Activated CD4-positive, alpha-beta T cell treated with anti-CD3 and anti-CD28 coated beads for 24 hours (primary cell): ENCODE measurements at regions not wholly inside any gene's neighbourhood (a gene's known extent, or its start where the extent isn't known, plus 50 kb on each side); places are given as distances from the start of the nearest gene placed in this dataset.

Experiments used
- DNase-seq, 2 donors: peaks; one replicate each; pipeline ENCODE4 v3.0.0-alpha.2; 2020; ENCODE audit warnings: low read depth in 2 of 2

- no peak for DNase-seq
Observed at GRCh38 chr2:76320716-76321115, 610.0 kb upstream of the GCFC2 start.

- DNase-seq = no peak
Observed at GRCh38 chr2:76318848-76319360, 608.2 kb upstream of the GCFC2 start.

DNA sequence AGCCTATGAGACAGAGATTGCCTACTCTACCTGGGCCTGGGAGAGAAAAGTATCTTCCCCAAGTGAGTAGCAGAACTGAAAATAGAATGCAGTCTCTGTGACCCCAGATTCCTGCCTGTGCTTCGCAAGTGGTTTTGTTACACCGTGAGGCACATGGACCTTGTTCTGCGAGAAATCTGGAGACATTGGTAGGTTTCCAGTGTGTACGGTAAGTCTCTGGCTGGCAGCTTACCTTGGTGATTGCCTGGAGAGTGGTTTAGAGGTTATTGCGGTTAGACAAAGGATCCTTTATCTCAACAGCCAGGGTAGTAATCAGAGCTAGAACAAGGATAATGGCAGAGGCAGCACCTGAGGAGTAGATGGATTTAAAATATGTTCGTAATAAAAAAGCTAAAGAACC is 606.0 kb upstream of the GCFC2 start:
- DNase-seq = no peak

GRCh38 chr2:76314271-76315020 is 603.7 kb upstream of the GCFC2 start:
- no peak for DNase-seq

DNA sequence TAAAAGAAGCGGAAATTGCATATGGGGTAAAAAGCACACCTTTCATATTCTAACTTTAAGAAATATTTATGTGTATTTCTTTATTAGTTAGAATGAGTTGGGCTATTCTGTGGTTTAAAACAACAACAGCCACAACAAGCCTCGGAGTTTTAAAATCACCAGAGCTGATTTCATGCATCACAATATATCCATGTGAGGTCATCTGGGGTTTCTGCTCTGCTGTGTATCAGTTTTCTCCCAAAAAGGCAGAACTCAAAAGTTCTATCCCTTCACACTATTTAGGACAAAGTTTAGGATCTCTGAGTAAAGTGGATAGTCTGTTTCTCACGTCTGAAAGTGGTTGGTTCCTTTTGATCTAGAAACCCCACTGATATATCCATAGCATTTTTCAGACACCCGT is 601.5 kb upstream of the GCFC2 start:
- no peak for DNase-seq

DNA sequence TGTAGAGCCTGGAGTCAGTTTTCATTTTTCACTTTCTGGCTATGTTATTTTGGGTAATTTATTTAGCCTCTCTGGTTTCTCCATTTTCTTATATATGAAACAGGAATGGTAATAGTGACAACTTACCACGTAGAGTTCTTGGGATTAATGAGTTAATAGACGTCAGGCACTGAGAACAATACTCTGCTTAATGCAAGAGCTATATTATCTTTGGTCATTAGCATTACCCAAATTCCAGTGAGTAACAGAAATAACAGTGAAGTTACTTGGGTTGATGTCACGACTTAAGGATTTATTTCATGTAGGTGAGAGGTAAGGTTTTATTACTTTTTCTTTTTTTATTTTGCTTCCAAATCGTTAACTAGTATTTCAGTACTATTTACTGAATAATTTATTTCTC is 601.0 kb upstream of the GCFC2 start:
- DNase-seq = no peak

GRCh38 chr2:76310894-76311633 is 600.3 kb upstream of the GCFC2 start:
- no peak for DNase-seq

- DNase-seq = no peak
Observed at GRCh38 chr2:76307495-76307894, 596.8 kb upstream of the GCFC2 start.

- DNase-seq = no peak
Observed at GRCh38 chr2:76298041-76298440, 587.3 kb upstream of the GCFC2 start.

DNA sequence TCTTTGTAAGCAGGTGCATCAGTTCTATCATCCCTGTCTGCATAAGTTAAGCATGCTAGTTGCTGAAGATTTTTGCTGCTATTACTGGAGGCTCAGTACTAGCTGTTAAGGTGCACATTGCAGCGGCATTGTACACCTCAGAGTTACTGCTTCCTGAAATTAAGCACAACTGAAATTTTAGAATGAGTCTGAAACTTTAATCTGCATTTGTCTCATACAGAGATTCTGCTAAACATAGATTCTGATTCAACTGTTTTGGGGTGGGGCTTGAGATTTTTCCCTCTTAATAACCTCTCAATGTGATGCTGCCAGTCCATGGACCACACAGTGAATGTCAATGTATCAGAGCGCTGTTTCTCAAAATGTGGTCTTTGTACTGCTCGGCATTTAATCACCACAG is 585.7 kb upstream of the GCFC2 start:
- no peak for DNase-seq

DNA sequence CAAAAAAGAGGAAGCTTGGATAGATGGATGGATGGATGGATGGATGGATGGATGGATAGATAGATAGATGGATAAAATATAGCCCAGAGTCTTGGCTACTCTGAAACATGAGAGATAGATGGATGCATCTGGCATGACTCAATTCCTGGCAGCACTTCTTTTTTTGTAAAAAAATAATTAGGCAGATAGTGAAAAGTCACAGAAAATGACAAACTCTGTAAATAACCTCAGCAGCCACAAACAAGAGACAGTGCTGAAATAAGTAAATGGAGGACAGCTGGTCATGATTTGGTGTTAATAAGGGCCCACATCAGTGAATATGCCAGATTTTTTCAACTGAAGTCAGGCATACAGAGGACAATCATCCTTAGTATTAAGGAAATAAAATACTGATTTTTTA is 585.0 kb upstream of the GCFC2 start:
- no peak for DNase-seq

DNA sequence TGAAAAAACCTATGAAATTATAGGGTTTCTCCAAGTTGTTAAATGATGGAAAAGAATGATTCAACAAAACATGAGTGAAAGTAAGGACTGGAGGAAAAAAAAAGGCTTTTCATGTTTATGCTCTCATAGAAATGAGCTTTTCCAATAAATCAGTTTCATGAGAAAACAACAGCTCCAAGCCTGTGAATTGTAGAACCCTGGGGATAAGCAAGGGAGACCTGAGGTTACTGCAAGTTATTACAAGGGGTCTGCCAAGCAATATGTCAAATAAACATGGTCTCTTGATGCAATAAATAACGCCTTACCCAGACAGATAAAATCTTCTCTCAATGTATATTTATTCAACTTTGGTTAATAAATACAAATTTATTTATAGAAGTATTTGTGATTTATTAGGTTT is 577.9 kb upstream of the GCFC2 start:
- DNase-seq = no peak

DNA sequence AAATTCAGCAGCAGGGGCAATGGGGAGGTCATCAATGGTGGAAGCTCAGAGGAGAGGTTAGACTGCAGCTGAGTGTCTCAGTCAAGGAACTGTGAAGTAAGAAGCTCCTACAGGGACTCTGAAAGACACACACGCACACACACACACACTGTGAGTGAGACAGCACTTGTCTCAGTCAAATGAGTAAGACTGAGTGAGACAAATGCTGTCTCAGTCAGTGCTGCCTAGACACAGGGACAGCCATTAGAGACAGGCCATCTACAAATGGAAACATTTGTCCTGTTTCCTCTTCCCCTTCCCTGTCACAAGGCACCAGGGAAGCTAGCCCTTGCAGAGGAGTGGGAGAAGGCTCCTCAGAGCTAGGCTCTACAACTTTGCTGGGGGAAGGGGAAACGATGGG is 577.4 kb upstream of the GCFC2 start:
- no peak for DNase-seq

DNA sequence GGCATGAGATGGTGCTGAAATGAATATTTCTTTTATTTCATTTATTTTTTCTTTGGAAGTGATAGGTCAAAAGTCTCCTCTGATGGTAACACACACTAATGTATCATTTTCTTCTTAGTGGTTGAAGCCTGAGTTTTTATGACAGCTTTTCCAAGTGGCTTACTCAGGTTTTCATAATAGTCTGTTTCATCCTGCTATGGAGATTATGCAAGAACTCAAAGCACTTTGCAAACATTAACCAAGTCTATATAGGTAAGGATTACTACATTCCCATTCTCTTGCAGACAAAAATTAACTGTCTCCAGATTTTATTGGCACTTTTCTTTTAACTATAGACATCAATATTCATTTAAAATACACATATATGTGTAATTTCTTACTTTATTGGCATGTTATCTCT is 572.6 kb upstream of the GCFC2 start:
- no peak for DNase-seq

DNA sequence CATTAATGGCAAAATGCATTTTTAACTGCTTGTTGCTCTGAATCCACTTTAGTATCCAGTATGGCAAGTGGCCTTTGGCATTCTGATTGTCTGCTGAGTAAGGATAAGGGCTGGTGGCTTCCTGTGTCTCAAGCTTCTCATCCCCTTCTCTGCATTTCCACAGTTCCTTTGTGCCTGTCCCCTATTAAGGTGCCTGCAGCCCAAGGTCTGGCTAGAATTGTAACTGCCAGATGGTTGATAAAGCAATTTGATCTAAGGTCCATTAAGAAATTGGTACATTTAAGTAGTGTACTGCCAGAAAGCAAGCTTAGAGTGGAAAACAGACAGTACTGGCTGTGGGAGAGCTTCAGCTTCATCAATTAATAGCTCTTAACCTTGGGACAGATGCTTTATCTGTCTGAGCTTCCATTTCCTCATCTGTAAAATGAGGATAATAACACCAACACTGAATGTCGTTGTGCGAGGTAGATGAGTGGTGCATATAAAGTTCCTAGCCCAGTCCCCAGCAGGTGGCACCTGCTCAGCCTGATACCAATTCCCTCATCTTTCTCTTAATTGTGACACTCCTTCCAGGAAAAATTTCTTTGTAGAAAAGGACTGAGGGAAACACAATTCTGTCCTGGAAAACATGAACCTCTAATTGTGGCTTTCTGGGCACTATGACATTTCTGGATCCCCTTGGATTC is 570.6 kb upstream of the GCFC2 start:
- DNase-seq = no peak

- no peak for DNase-seq
Observed at GRCh38 chr2:76280686-76281085, 570.0 kb upstream of the GCFC2 start.

DNA sequence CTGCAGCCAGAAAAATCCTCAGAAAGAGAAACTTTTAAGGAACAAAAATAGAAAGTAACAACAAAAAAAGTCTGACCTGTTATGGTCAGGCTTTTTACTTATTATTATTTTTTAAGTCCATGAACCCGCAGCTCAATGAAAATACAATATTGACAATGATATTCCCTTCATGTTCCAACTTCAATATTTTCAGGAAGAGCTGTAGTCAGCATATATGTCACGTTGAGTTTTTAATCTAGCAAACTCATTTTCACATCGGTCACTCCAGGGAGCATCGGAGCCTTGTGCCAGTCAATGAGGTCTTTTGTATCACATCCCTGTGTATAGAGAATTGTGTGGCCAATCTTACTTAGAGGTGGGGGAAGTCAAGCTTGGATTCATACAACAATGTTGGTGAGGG is 568.4 kb upstream of the GCFC2 start:
- DNase-seq = no peak

DNA sequence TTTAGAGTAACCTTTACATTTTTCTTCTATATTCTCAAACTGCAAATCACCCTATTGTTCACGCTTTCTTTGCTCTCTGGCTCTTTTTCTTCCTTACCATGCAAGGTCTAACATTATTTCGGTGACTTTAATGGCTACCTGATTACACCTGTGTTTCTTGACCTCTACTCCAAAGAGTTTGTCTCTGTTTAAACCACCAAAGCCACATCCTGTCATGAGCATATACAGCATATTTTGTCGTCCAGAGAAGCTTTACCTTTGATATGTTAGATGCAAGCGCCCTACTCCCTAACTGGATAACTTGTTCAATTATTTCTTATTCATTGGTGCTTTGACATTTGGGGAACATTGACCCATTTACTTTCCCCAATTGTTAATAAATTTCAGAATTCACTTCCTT is 565.1 kb upstream of the GCFC2 start:
- DNase-seq = no peak

- DNase-seq = no peak
Observed at GRCh38 chr2:76274676-76275075, 564.0 kb upstream of the GCFC2 start.

DNA sequence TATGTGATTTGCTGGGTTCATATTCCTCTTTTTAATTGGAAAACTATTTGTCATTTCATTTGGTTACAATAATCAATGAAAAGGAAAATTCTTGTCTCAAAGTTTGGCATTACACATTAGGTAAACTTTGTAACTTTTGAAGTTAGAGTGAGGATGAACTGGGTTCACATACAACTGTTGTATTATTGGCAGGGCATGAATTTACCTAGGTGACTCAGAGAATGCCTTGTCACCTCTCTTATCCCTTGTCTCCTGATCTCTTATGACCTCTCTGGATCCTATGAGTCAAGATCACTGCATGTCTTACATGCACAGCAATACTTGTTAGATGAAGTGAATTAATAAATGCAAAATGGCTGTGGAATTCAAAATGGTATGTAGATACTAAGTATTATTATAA is 563.4 kb upstream of the GCFC2 start:
- DNase-seq = no peak

GRCh38 chr2:76270096-76270710 is 559.5 kb upstream of the GCFC2 start:
- DNase-seq = no peak

DNA sequence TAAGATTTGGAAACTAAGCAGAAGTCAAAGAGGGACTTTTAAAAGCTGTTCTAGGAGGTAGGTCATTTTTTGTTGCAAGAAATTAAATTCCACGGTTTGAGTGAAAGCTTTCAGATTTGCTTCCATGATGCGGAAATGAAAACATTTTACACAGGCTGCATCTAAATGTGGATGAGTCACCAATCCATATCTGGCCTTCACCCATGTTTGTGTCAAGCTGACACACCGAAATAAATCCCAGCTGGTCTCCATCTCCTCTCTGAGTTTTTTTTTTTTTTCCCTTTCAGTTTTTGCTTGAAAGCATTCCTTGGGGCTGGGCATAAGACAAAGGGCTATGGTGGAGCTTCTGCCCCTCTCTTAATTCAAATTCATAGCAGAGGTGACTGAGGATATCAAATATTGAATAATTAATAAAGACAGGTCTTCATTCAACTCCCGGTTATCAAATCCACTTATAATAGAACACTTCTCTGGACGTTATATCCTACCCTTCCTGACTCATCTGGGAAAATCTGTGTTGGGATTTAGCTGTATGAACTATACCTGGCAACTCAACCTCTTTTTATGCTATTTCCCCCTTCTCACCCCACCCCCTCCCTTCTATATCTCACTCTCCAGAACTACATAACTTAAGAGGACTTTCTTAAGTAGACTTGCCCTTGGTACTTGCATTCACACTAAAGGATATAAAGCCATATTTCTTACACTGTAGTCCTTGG is 558.3 kb upstream of the GCFC2 start:
- no peak for DNase-seq
